Panc1 (cell line): ENCODE measurements at regions not wholly inside any gene's neighbourhood (a gene's known extent, or its start where the extent isn't known, plus 50 kb on each side); places are given as distances from the start of the nearest gene placed in this dataset.

Source experiments
- CTCF ChIP-seq: fragments of 450-650 bp; IDR thresholded peaks from 2 replicates; pipeline ENCODE4 v1.5.1; 2017; ENCODE audit warnings: mild to moderate bottlenecking
- POLR2AphosphoS5 ChIP-seq: IDR thresholded peaks from 2 replicates; pipeline ENCODE4 v1.6.1; 2012; ENCODE audit warnings: mild to moderate bottlenecking, low read depth, low read length, moderate library complexity
- REST ChIP-seq, 2 experiments: IDR thresholded peaks; 2 replicates each; pipeline ENCODE4 v1.6.1; 2011 to 2012; ENCODE audit warnings: low read depth in 2 of 2, control low read depth in 1 of 2, low read length in 1 of 2, mild to moderate bottlenecking in 1 of 2, moderate library complexity in 1 of 2; ENCODE audit not compliant: insufficient read depth in 1 of 2

GRCh38 chr14:89680156-89680555 is 263.1 kb upstream of the FOXN3 start:
- TF ChIP-seq CTCF = no peak
- TF ChIP-seq POLR2AphosphoS5 = no peak
- no peak for TF ChIP-seq REST (IDR thresholded peaks at IDR 0.05; ENCODE audit: insufficient read depth in 1 of 2, low read depth in 2 of 2, low read length in 1 of 2)
